Activated CD4-positive, alpha-beta T cell treated with anti-CD3 and anti-CD28 coated beads, Interleukin-2, Interleukin-4, amounts not matched to agents 100 ng/mL and 50 ng/mL, durations not matched to agents 16 hours and 8 hours (primary cell): ENCODE measurements at regions not wholly inside any gene's neighbourhood (a gene's known extent, or its start where the extent isn't known, plus 50 kb on each side); places are given as distances from the start of the nearest gene placed in this dataset.

Source experiments
- DNase-seq: peaks from one replicate; pipeline ENCODE4 v3.0.0-alpha.2; 2020; ENCODE audit warnings: low spot score

GRCh38 chr22:49640366-49641095 lies 187.1 kb downstream of the BRD1 start:
- DNase-seq, result no peak

GRCh38 chr22:49639956-49640355 lies 187.7 kb downstream of the BRD1 start:
- DNase-seq, result no peak

GRCh38 chr22:49638788-49639187 lies 188.9 kb downstream of the BRD1 start:
- no peak for DNase-seq

GRCh38 chr22:49638001-49638400 lies 189.7 kb downstream of the BRD1 start:
- no peak for DNase-seq

- no peak for DNase-seq
Measured at GRCh38 chr22:49637255-49637760, 190.4 kb downstream of the BRD1 start.

- no peak for DNase-seq
Measured at GRCh38 chr22:49636649-49637048, 191.0 kb downstream of the BRD1 start.

DNA sequence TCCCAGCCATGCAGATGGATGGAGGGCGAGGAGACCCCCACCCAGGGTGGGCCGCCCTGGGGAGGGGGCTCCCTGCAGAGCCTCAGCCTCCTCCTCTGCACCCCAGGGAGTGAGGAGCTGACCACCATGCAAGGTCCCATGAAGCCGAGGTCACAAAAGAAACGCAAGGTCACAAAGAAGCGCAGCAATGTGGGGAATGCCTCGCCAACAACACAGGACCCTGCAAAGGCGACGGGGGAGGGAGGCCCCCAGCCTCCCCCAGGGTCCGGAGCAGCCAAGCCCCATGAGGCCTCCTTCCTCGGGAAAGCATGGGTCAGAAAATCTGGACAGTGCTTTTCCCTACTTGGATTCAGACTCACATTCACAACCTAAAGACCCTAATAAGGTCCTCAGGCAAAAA lies 191.5 kb downstream of the BRD1 start:
- DNase-seq, result no peak

DNA sequence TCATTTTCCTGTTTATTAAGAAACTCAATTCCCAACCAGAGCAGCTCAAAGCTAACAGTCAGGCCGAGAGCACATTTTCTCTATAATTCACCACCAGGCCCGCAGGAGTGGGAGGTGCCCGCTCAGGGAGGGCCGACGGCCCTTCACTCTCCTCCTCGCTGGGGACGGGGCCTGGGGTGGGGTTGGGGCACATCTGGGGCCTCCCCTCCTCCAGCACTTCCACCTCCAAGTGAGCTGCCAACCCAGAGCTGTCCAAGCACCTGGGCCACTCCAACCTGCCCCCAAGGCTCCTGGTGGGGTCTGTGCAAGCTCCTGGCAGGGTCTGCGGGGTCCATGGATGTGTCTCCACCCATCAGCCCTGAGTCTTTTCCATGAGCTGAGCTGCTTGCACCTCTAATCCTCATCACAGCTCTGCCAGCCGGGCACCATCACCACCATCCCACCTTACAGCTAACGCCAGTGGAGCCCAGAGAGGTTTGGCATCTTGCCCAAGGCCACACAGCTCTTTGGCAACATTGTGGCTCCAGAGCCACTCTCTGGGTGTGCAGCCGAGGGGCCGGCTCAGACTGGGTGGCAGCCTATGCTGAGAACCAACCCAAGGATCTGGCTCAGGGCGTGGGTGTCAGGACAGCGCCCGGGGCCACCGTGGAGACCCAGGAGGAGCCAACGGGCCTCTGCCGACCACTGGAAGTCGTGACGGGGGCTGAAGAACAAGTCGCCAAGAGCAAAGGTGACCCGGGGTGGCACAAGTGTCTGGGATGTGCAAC lies 193.5 kb downstream of the BRD1 start:
- DNase-seq, result no peak

DNA sequence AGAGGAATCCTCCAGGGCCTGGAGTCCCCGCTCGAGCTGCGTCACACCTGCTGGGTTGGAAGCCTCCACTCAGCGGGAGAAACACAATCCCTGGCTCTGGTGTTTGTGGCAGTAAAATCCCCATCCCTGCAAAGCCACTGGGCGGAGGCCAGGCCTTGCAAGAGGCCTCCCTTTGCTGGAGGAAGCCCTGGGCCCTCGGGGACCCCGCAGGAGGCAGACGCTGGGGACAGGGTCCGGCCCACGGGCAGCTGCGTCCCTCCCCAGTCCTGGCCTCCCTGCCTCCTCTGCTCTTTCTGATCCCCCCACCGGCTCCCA lies 194.7 kb downstream of the BRD1 start:
- DNase-seq, result no peak

DNA sequence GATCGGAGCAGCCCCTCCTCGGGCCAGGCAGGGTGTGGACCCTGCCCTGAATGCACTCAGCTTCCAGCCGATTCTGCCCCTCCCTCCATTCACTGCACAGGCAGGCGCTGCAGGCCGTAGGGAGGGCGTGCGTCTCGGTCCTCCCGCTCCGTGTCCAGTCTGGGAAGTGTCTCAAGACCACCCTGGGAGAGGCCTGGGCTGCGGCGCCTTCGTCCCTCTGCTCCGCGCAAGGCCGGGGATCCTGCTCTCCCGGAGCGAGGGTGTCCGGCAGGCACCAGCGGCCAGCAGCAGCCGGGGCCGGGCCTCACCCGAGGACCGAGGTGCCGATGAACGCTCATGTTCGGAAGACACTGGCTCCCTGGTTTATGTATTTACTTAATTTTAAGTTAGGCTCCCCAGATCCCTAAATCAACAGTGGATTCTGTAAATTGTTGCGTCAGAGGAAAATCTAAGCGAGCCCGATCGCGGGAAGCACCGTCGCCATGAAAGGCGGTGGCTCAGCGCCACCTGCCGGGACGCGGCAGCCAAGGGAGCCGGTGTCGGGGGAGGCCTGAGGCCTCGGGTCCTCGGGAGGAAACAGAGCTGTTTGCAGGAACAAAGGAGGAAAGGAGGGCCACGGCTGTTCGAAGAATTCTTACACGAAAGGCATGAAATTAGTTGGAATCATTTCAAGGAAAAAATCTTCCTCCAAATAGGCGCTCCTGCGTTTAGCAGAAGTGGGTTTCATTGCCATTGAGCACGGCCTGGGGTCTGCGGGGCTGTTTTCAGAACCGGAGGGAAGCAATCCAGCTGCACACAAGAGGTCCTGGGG lies 195.3 kb downstream of the BRD1 start:
- DNase-seq, result no peak

DNA sequence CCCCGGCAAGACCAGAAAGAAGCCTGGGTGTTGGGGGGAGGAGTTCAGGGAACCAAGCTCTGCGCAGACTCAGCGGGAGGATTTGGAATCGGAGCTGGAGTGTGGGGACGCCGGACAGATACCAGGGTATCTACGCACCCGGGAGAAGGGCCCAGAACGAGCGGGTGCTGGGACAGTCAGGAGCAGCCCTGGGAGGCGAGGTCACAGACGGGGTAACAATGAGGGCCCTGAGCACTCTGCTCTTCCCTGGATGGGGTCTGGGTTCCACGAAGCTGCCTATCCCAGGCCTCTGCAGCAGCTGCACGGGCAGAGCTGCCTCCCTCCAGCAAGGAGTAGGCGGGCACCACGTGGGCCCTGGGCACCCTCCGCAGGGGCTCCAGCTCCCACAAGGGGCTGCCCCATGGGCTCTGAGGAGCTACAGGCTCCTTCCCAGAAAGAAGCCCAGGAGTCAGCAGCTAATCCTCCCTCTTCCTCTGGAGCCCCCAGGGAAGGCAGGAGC lies 197.2 kb downstream of the BRD1 start:
- no peak for DNase-seq

DNA sequence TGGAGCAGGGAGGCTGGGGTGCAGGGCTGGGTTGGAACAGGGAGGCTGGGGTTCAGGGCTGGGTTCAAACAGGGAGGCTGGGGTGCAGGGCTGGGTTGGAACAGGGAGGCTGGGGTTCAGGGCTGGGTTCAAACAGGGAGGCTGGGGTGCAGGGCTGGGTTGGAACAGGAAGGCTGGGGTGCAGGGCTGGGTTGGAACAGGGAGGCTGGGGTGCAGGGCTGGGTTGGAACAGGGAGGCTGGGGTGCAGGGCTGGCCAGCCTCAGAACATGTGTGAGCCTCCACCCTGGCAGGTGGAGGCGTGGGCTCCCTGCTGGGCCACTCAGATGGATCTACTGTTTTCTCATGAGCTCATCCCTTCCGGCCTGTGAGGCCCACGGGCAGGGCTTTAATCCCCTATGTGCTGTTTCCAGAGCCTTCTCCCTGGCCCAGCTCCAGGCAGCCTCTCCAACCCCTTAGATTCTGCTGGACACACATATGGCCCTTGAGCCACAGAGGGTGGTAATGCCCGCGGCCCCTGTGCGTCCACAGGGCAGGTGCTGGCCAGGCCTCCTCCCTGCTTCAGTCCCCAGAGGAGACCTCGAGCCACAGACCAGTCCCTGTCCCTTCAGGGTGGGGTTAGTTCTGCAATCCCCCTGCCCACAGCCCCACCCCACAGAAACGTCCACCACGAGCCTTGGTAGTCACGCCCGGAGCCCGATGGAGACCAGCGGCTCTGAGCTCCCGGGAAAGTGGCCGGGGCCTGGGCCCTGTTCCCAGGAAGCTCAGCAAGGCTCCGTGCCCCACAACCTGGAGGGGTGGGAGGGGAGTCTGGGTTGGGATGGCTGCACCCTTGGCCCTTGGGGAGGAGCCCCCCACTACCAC lies 197.9 kb downstream of the BRD1 start:
- no peak for DNase-seq

- no peak for DNase-seq
Measured at GRCh38 chr22:49629261-49629570, 198.5 kb downstream of the BRD1 start.

DNA sequence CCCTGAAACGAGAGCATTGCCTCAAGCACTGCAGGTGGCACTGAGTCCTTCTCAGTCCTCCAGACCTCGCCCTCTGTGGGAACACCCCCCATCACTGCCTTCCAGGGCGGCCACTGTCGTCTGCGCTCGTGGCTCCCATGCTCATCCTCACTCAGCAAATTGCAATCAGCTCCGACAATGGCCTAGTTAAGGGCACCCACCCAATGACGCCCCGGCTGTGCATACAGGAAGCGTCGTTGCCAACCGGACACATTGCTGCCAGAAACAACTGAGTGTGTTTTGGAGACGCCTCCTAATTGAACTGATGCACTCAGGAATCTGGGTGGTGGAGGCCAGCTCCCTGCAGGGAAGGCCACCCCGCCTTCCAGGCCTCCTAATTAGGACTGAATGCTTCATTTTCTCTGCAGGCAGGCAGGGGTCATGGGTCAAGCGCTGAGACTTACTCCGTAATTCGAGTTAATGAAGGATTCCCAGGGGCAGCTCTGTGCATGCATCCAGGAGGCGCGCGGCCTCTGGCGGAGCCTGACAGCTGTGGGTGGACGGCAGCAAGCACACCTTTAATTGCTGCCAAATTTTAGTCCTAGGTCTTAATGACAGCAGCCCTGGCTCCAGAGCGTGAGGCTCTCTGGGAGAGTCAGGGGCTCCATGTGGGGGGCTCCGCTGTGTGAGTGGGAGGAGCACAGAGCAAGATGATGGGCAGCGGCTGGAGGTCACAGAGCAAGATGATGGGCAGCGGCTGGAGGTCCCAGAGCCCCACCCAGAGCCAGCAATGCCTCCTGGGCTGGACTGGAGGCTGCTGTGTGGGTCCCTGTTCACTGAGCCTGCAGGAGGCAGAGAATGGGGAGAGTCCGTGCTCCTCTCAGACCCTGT lies 199.0 kb downstream of the BRD1 start:
- DNase-seq, result no peak

GRCh38 chr22:49627217-49628181 lies 200.2 kb downstream of the BRD1 start:
- DNase-seq, result no peak

DNA sequence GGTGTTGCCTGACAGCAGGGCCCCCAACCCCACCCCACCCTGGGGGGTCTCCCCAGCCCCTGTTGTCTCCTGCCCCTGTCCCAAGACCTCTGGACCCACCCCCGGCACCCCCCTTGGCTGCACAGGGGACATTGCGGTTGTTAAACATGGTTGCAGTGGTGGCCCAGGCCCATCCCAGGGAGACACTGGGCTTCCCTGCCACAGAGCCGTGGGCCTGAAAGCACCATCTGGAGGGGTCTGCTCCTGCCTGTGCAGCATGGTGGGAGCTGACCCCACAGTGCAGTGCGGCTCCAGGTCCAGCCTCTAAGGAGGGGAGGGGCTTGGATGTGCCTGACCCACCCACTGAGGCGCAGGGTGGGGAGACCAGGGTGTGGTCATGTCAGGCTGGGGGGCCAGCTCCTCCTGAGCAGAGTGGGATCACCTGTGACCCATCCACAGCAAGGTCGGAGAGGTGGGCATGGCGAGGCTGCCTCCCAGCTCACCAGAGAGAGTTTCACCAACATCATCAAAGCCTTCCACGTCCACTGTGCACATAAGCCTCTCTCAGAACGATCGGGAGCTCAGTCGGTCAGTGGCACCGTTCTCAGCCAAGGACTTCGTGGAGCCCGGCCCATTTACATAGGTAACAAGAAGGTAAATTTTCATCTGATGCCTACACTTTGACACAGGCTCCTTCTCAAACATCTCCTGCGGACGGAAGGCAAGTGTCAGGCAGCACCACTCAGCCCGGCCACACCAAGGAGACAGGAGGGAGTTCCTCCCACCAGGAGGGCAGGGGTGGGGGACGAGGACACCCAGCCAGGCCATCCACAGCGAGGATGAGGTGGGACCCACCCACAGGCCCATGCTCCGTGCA lies 201.1 kb downstream of the BRD1 start:
- no peak for DNase-seq

- no peak for DNase-seq
Measured at GRCh38 chr22:49624421-49625177, 203.1 kb downstream of the BRD1 start.

DNA sequence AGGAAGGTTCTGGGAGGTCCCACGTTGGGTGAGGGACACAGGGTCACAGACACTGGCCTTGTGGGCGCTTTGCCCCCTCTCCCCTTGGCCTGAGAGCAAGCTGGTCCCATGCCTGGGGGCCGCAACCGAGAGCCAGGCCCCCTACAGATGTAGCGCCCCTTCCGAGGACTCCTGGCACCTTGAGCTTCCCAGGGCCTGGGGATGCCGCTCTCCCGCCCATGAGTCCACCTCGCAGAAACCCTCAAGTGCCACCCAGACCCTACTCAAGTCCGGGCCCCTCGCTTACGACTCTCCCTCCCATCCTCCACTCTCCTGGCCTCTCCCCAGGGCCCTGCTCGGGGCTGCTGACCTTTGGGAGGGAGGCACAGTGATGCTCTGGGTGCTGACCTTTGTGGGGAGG lies 204.0 kb downstream of the BRD1 start:
- DNase-seq, result no peak
